Gastroesophageal sphincter (tissue), 3 donors: ENCODE measurements at regions not wholly inside any gene's neighbourhood (a gene's known extent, or its start where the extent isn't known, plus 50 kb on each side); places are given as distances from the start of the nearest gene placed in this dataset.

ENCODE experiments used
- CTCF ChIP-seq, 4 experiments: fragments of 200-600 bp in 2 of 4; fragments of 450-650 bp in 2 of 4; sonication (generic) in 1 of 4; IDR thresholded peaks; one replicate each; pipeline ENCODE4 v1.5.1; 2017 to 2019; ENCODE audit warnings: antibody characterized with exemption in 4 of 4, mild to moderate bottlenecking in 2 of 4, moderate library complexity in 2 of 4
- POLR2A ChIP-seq, 2 donors: fragments of 450-650 bp; IDR thresholded peaks; one replicate each; pipeline ENCODE4 v1.6.1; 2017; ENCODE audit warnings: antibody characterized with exemption in 2 of 2, mild to moderate bottlenecking in 2 of 2, moderate library complexity in 1 of 2

DNA sequence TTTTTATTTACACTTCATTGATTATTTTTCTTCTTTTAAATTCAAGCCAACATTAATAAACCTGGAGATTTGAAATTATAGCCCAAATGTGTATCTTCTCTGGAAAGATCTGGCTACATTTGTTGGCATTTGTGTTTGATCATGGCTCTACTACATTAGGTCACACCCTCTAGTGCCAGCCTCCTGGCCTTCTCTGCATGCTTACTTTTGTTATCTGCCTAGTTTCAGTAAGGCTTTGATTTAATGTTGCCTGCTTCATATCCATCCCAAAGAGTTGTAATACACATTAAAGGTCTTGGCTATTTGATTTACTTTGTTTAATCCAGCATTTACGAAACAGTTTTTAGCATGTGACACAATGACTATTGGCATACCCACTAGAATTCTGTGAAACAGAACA, 224.5 kb downstream of the TRAM1L1 start:
- TF ChIP-seq POLR2A (IDR thresholded peaks at IDR 0.05), result no peak
- no peak for TF ChIP-seq CTCF (IDR thresholded peaks at IDR 0.05)
